SJCRH30 (cell line): ENCODE measurements at regions not wholly inside any gene's neighbourhood (a gene's known extent, or its start where the extent isn't known, plus 50 kb on each side); places are given as distances from the start of the nearest gene placed in this dataset.
"Not testable (repeated sequence)": the region's sequence is repeated elsewhere in the genome, so short reads cannot be mapped to it uniquely, and the experiment has no call there.

ENCODE experiments used
- DNase-seq, 2 experiments: peaks; one replicate each; pipeline ENCODE4 v3.0.0-alpha.2; 2015 to 2020
- H3K27ac ChIP-seq: fragments of 250-450 bp; sonication (Bioruptor Pico); 2 replicates; pipeline ENCODE4 v1.5.1; 2020; ENCODE audit warnings: mild to moderate bottlenecking, moderate library complexity
- H3K27me3 ChIP-seq: fragments of 250-450 bp; sonication (Bioruptor Pico); 2 replicates; pipeline ENCODE4 v1.5.1; 2020; ENCODE audit warnings: mild to moderate bottlenecking, moderate library complexity
- H3K36me3 ChIP-seq: fragments of 250-450 bp; sonication (Bioruptor Pico); 2 replicates; pipeline ENCODE4 v1.5.1; 2020; ENCODE audit warnings: mild to moderate bottlenecking, moderate library complexity
- H3K4me1 ChIP-seq: fragments of 250-450 bp; sonication (Bioruptor Pico); 2 replicates; pipeline ENCODE4 v1.5.1; 2020; ENCODE audit warnings: mild to moderate bottlenecking, moderate library complexity
- H3K4me3 ChIP-seq: fragments of 250-450 bp; sonication (Bioruptor Pico); 2 replicates; pipeline ENCODE4 v1.5.1; 2020; ENCODE audit warnings: mild to moderate bottlenecking, moderate library complexity
- H3K9me3 ChIP-seq: fragments of 250-450 bp; sonication (Bioruptor Pico); replicated peaks from 2 replicates; pipeline ENCODE4 v1.5.1; 2020; ENCODE audit warnings: mild to moderate bottlenecking, moderate library complexity

DNA sequence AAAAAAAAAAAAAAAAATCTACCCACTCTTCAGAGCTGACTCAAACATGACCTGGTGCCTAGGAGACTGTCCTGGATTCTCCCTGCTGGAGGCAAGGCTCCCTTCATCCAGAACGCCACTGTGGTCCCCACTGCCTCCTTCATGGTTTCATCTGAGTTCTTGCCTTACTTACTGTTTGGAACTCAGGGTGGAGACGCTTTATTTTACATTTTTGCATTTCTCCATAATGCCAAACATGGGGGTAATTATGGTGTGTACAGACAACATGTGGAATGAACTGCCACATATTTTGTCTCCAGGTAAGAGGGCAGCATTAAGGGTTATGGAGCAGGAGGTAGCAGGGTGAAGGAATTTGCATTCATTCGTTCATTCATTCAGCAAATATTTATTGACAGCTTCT is 58.1 kb upstream of the KCNK12 start:
- no peaks in the 10 kb centered on the region for H3K4me1 ChIP-seq
- no peak overlapping the region for H3K4me3 ChIP-seq
- no peak overlapping the region for H3K27ac ChIP-seq
- H3K27me3 ChIP-seq, result peaks cover 2% of the 10 kb centered on the region; the same call in 1 of the 2 replicates
- no peak for DNase-seq
- no peaks in the 10 kb centered on the region for H3K36me3 ChIP-seq
- H3K9me3 ChIP-seq, result no peaks in the 10 kb centered on the region

DNA sequence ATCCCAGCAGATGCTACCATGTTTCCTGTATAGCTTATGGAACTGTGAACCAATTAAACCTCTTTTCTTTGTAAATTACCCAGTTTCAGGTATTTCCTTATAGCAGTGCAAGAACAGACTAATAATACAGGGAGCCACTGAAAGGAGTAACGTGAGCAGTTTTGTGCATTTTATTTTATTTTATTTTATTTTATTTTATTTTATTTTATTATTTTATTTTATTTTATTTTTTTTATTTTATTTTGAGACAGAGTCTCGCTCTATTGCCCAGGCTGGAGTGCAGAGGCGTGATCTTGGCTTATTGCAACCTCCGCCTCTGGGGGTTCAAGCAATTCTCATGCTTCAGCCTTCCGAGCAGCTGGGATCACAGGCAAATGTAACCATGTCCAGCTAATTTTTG is 55.9 kb upstream of the KCNK12 start:
- Histone ChIP-seq H3K9me3 (no peaks in the 10 kb centered on the region), H3K27ac (no peak overlapping the region), H3K4me3 (no peak overlapping the region), H3K36me3 (no peaks in the 10 kb centered on the region), H3K4me1 (no peaks in the 10 kb centered on the region), H3K27me3 (peaks cover 2% of the 10 kb centered on the region; the same call in 1 of the 2 replicates)
- DNase-seq, result no peak

- H3K36me3 ChIP-seq, DNase-seq, H3K4me3 ChIP-seq, H3K27me3 ChIP-seq, H3K27ac ChIP-seq, H3K4me1 ChIP-seq, H3K9me3 ChIP-seq: not testable (repeated sequence)
Measured at GRCh38 chr2:47623140-47623539, 52.4 kb upstream of the KCNK12 start.

- H3K4me1 ChIP-seq, result no peaks in the 10 kb centered on the region
- peak; percentile 4 to 6 for DNase-seq
- no peak overlapping the region for H3K4me3 ChIP-seq
- no peaks in the 10 kb centered on the region; the same call in 1 of the 2 replicates for H3K27me3 ChIP-seq
- no peaks in the 10 kb centered on the region for H3K9me3 ChIP-seq
- no peak overlapping the region for H3K27ac ChIP-seq
- no peaks in the 10 kb centered on the region for H3K36me3 ChIP-seq
Measured at GRCh38 chr2:47620770-47621437, 50.1 kb upstream of the KCNK12 start.
